GM23338 (cell line): ENCODE measurements at regions not wholly inside any gene's neighbourhood (a gene's known extent, or its start where the extent isn't known, plus 50 kb on each side); places are given as distances from the start of the nearest gene placed in this dataset.

Experiments used
- ATAC-seq: fragments of 200-7000 bp; cut with Tn5 transposase; 3 replicates; pipeline ENCODE4 v1.9.1; 2020
- DNase-seq: peaks from one replicate; pipeline ENCODE4 v3.0.0-alpha.2; 2015; ENCODE audit warnings: low spot score
- H2AFZ ChIP-seq: fragments of 200-600 bp; sonication (generic); 2 replicates; pipeline ENCODE4 v1.8.0; 2016; ENCODE audit warnings: antibody characterized with exemption, mild to moderate bottlenecking, moderate library complexity
- H3F3A ChIP-seq: fragments of 200-600 bp; sonication (generic); replicated peaks from 2 replicates; pipeline ENCODE4 v1.8.0; 2017; ENCODE audit warnings: antibody characterized with exemption, mixed run types, low read depth
- H3K27ac ChIP-seq: fragments of 200-600 bp; sonication (generic); 2 replicates; pipeline ENCODE4 v1.6.1; 2016; ENCODE audit warnings: low read depth
- H3K27me3 ChIP-seq: fragments of 200-600 bp; sonication (generic); 2 replicates; pipeline ENCODE4 v1.8.0; 2016; ENCODE audit warnings: mild to moderate bottlenecking, mixed run types, moderate library complexity; ENCODE audit not compliant: insufficient read depth
- H3K36me3 ChIP-seq: fragments of 200-600 bp; sonication (generic); 2 replicates; pipeline ENCODE4 v1.8.0; 2016; ENCODE audit warnings: mild to moderate bottlenecking; ENCODE audit not compliant: insufficient read depth
- H3K4me1 ChIP-seq: fragments of 200-600 bp; sonication (generic); 2 replicates; pipeline ENCODE4 v1.8.0; 2016; ENCODE audit warnings: mild to moderate bottlenecking, moderate library complexity; ENCODE audit not compliant: insufficient read depth
- H3K4me2 ChIP-seq: fragments of 200-600 bp; sonication (generic); 2 replicates; pipeline ENCODE4 v1.7.1; 2017; ENCODE audit warnings: mixed run types
- H3K4me3 ChIP-seq: fragments of 200-600 bp; sonication (generic); 2 replicates; pipeline ENCODE4 v1.6.1; 2016; ENCODE audit warnings: mixed run types
- H3K79me2 ChIP-seq: fragments of 200-600 bp; sonication (generic); replicated peaks from 2 replicates; pipeline ENCODE4 v1.8.0; 2017; ENCODE audit warnings: mild to moderate bottlenecking; ENCODE audit not compliant: insufficient read depth
- H3K9me2 ChIP-seq: fragments of 200-600 bp; sonication (generic); 2 replicates; pipeline ENCODE4 v1.8.0; 2017; ENCODE audit not compliant: insufficient read depth
- H4K20me1 ChIP-seq: fragments of 200-600 bp; sonication (generic); replicated peaks from 2 replicates; pipeline ENCODE4 v1.8.0; 2017; ENCODE audit warnings: mild to moderate bottlenecking; ENCODE audit not compliant: insufficient read depth
- H3K27ac Mint-ChIP-seq: 2 replicates; pipeline ENCODE4 v1.8.0; 2020; ENCODE audit warnings: inconsistent platforms, mild to moderate bottlenecking, moderate library complexity, mixed read lengths
- H3K27me3 Mint-ChIP-seq: 3 replicates; pipeline ENCODE4 v1.8.0; 2022; ENCODE audit warnings: low read depth, mild to moderate bottlenecking, moderate library complexity, mixed read lengths, inconsistent platforms; ENCODE audit not compliant: insufficient read depth, poor library complexity
- H3K36me3 Mint-ChIP-seq: 3 replicates; pipeline ENCODE4 v1.8.0; 2021; ENCODE audit warnings: low read depth, mild to moderate bottlenecking, inconsistent platforms, moderate library complexity, mixed read lengths
- H3K4me1 Mint-ChIP-seq: 3 replicates; pipeline ENCODE4 v1.8.0; 2020; ENCODE audit warnings: mild to moderate bottlenecking, inconsistent platforms, mixed read lengths
- H3K4me3 Mint-ChIP-seq: 3 replicates; pipeline ENCODE4 v1.8.0; 2021; ENCODE audit warnings: moderate library complexity, mild to moderate bottlenecking, inconsistent platforms, mixed read lengths
- H3K9me3 Mint-ChIP-seq: 3 replicates; pipeline ENCODE4 v1.8.0; 2020; ENCODE audit warnings: moderate library complexity, mild to moderate bottlenecking, inconsistent platforms, mixed read lengths
- EZH2 ChIP-seq: fragments of 200-600 bp; sonication (generic); IDR thresholded peaks from one replicate; pipeline ENCODE4 v1.8.0; 2017; ENCODE audit warnings: antibody characterized with exemption, mild to moderate bottlenecking, low read depth; ENCODE audit not compliant: unreplicated experiment
- EZH2phosphoT487 ChIP-seq: fragments of 200-600 bp; sonication (generic); IDR thresholded peaks from one replicate; pipeline ENCODE4 v1.8.1; 2018; ENCODE audit warnings: antibody characterized with exemption; ENCODE audit not compliant: unreplicated experiment
- JUNB ChIP-seq: IDR thresholded peaks from one replicate; pipeline ENCODE4 v1.6.1; 2016; ENCODE audit warnings: antibody characterized with exemption; ENCODE audit not compliant: unreplicated experiment
- NANOG ChIP-seq: IDR thresholded peaks from 2 replicates; pipeline ENCODE4 v1.6.1; 2016; ENCODE audit warnings: antibody characterized with exemption, borderline replicate concordance
- POLR2AphosphoS5 ChIP-seq: IDR thresholded peaks from 2 replicates; pipeline ENCODE4 v1.6.1; 2016; ENCODE audit warnings: antibody characterized with exemption, low read depth
- ZNF331 ChIP-seq: fragments of 250-450 bp; sonication (Bioruptor Pico); IDR thresholded peaks from 2 replicates; pipeline ENCODE4 v1.5.0; 2020; ENCODE audit warnings: low read depth, mild to moderate bottlenecking, moderate library complexity
- ZNF462 ChIP-seq: fragments of 250-450 bp; sonication (Bioruptor Pico); IDR thresholded peaks from 2 replicates; pipeline ENCODE4 v1.5.0; 2020; ENCODE audit warnings: mild to moderate bottlenecking, moderate library complexity
- TF ChIP-seq, protein P1 (sequence below): IDR thresholded peaks from one replicate; pipeline ENCODE4 v1.6.1; 2018; ENCODE audit warnings: antibody characterized with exemption; ENCODE audit not compliant: unreplicated experiment
- TF ChIP-seq, protein P2 (sequence below): IDR thresholded peaks from 2 replicates; pipeline ENCODE4 v1.6.1; 2016; ENCODE audit warnings: antibody characterized with exemption

DNA sequence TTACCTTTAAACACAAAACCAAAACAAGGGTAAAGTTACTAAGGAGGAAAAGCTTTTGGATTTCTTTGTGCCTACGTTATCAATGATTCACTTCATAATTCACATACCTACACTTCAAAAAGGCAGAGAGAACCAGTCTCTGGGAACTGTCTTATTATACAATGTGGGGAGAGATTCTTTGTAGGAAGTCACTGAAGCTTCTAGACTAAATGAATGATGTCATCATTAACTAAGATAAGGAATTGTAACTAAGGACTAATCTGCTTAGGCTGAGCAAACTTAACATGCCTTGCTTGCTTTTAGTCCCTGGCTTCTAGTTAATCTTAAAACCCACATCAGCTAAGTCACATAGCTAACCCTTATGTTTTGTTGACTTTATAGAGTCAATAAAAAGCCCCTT lies 771.2 kb downstream of the NXPH1 start (continued):
- TF ChIP-seq, protein P1, sequence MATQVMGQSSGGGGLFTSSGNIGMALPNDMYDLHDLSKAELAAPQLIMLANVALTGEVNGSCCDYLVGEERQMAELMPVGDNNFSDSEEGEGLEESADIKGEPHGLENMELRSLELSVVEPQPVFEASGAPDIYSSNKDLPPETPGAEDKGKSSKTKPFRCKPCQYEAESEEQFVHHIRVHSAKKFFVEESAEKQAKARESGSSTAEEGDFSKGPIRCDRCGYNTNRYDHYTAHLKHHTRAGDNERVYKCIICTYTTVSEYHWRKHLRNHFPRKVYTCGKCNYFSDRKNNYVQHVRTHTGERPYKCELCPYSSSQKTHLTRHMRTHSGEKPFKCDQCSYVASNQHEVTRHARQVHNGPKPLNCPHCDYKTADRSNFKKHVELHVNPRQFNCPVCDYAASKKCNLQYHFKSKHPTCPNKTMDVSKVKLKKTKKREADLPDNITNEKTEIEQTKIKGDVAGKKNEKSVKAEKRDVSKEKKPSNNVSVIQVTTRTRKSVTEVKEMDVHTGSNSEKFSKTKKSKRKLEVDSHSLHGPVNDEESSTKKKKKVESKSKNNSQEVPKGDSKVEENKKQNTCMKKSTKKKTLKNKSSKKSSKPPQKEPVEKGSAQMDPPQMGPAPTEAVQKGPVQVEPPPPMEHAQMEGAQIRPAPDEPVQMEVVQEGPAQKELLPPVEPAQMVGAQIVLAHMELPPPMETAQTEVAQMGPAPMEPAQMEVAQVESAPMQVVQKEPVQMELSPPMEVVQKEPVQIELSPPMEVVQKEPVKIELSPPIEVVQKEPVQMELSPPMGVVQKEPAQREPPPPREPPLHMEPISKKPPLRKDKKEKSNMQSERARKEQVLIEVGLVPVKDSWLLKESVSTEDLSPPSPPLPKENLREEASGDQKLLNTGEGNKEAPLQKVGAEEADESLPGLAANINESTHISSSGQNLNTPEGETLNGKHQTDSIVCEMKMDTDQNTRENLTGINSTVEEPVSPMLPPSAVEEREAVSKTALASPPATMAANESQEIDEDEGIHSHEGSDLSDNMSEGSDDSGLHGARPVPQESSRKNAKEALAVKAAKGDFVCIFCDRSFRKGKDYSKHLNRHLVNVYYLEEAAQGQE = no peak

DNA sequence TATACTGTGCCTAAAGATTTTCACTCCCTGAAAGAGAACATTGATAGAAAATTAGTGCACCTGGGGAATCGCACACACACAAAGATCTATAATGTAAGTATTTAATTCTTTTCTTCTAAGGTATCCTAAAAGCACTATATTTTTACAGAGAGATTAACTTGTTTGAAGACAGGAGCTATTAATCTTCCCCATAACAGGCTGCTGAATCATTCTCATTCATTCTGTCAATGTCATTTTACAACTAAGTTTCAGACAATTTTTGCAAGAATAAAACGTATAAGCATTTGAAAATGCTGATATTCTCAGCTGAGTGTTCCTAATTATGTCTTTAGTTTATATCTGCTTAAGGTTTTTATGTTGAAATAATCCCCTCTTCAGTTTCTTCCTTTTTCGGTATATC lies 776.7 kb downstream of the NXPH1 start:
- Mint-ChIP-seq H3K4me3 (no peak overlapping the region), H3K27ac (no peak overlapping the region), H3K36me3 (no peaks in the 10 kb centered on the region), H3K27me3 (no peaks in the 10 kb centered on the region), H3K4me1 (peaks cover 9% of the 10 kb centered on the region; the same call in 2 of the 3 replicates), H3K9me3 (no peaks in the 10 kb centered on the region)
- no peak for TF ChIP-seq ZNF331 (CRISPR knock-in tag)
- no peak for TF ChIP-seq NANOG
- TF ChIP-seq POLR2AphosphoS5 = no peak
- no peak for TF ChIP-seq ZNF462
- no peak for TF ChIP-seq EZH2
- TF ChIP-seq, protein P1 = no peak
- no peak for TF ChIP-seq EZH2phosphoT487
- TF ChIP-seq, protein P2, sequence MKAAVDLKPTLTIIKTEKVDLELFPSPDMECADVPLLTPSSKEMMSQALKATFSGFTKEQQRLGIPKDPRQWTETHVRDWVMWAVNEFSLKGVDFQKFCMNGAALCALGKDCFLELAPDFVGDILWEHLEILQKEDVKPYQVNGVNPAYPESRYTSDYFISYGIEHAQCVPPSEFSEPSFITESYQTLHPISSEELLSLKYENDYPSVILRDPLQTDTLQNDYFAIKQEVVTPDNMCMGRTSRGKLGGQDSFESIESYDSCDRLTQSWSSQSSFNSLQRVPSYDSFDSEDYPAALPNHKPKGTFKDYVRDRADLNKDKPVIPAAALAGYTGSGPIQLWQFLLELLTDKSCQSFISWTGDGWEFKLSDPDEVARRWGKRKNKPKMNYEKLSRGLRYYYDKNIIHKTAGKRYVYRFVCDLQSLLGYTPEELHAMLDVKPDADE = no peak
- TF ChIP-seq JUNB = no peak
- H3K4me2 ChIP-seq = no peak overlapping the region
- ATAC-seq (no peak), DNase-seq (no peak)
- H3K27ac ChIP-seq = no peak overlapping the region
- H4K20me1 ChIP-seq = no peaks in the 10 kb centered on the region
- no peaks in the 10 kb centered on the region for H3K9me2 ChIP-seq
- no peak overlapping the region for H3K4me3 ChIP-seq
- no peaks in the 10 kb centered on the region for H3K36me3 ChIP-seq
- no peaks in the 10 kb centered on the region for H3F3A ChIP-seq
- H3K27me3 ChIP-seq = no peaks in the 10 kb centered on the region
- H2AFZ ChIP-seq = no peak overlapping the region
- no peaks in the 10 kb centered on the region for H3K79me2 ChIP-seq
- H3K4me1 ChIP-seq = no peaks in the 10 kb centered on the region
